ENCODE measurements at regions not wholly inside any gene's neighbourhood (a gene's known extent, or its start where the extent isn't known, plus 50 kb on each side); places are given as distances from the start of the nearest gene placed in this dataset.

DNA sequence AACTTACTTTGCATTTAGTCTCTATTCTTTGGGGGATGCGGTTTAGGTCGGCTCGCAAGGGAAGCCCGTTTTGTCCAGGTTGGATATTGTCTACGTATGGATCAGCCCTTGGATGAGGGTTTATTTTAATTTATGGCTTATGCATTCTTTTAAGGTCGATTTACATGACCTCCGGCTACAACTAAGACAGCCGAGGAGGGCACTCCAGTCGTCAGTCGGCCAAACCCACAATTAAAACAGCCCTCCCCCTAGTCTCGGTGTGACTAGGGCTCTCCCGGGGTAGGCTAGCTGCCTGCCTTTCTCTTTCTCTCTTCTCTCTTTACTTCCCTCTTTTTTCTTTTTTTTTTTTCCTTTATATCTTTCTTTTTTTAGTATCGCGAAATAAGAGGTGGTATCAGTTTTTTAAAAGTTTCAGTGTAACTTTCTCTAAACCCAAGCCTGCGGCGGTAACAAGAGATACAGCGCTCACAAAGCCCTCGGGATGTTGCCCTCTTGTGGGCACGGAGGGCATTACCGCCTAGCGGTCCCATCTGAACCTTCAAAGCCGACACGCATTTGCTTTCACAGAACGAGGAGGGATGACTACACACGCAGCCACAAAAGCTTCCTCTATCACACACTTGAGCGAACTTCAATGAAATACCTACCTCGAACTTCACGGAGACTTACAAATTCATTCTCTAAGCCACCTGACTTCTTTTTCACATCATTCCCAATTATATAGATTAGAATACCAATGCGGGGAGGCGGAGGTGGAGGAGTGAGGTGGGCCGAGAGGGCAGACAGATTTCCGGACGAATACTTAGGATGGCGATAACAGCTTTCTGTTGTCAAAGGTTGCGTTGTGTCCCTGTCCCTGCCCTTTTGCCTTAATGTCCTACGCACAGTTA lies 132.3 kb upstream of the C11orf58 start:
- H3K4me3 ChIP-seq (ENCODE audit: control insufficient read depth, low read depth, low read length) = peak overlapping the region; percentile 9
- peak; percentile 83 for DNase-seq (ENCODE audit: low read depth)
- TF ChIP-seq, protein P1, sequence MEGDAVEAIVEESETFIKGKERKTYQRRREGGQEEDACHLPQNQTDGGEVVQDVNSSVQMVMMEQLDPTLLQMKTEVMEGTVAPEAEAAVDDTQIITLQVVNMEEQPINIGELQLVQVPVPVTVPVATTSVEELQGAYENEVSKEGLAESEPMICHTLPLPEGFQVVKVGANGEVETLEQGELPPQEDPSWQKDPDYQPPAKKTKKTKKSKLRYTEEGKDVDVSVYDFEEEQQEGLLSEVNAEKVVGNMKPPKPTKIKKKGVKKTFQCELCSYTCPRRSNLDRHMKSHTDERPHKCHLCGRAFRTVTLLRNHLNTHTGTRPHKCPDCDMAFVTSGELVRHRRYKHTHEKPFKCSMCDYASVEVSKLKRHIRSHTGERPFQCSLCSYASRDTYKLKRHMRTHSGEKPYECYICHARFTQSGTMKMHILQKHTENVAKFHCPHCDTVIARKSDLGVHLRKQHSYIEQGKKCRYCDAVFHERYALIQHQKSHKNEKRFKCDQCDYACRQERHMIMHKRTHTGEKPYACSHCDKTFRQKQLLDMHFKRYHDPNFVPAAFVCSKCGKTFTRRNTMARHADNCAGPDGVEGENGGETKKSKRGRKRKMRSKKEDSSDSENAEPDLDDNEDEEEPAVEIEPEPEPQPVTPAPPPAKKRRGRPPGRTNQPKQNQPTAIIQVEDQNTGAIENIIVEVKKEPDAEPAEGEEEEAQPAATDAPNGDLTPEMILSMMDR (conservative IDR thresholded peaks at IDR 0.05; ENCODE audit: control insufficient read depth, insufficient read depth, low read depth, low read length) = peak; percentile 97

DNA sequence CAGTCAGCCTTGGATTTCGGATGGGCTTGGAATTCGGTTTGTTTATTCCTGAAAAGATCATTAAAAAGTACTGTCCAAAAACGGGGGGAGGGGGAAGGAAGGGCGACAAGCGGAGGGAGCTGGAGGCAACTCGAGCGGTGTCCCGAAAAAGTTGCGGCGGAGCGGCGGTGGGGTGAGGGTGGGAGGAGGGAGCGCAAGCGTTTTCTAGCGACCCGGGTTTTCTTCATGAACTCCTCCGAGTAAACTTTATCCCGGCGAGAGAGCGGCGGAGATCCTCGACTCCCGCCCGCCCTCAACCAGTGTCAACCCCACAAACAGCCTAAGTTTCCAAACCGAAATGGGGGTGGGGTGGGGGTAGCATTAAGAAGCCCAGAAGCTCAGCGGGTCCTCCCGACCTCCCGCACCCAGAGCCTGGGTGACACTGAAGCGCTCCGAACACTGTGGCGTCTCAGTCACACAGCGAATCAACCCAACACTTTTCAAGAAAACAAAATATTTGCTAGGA lies 133.0 kb upstream of the C11orf58 start:
- TF ChIP-seq, protein P1 (conservative IDR thresholded peaks at IDR 0.05; ENCODE audit: control insufficient read depth, insufficient read depth, low read depth, low read length) = no peak
- no peak for DNase-seq (ENCODE audit: low read depth)
- peak overlapping the region; percentile 23 for H3K4me3 ChIP-seq (ENCODE audit: control insufficient read depth, low read depth, low read length)

DNA sequence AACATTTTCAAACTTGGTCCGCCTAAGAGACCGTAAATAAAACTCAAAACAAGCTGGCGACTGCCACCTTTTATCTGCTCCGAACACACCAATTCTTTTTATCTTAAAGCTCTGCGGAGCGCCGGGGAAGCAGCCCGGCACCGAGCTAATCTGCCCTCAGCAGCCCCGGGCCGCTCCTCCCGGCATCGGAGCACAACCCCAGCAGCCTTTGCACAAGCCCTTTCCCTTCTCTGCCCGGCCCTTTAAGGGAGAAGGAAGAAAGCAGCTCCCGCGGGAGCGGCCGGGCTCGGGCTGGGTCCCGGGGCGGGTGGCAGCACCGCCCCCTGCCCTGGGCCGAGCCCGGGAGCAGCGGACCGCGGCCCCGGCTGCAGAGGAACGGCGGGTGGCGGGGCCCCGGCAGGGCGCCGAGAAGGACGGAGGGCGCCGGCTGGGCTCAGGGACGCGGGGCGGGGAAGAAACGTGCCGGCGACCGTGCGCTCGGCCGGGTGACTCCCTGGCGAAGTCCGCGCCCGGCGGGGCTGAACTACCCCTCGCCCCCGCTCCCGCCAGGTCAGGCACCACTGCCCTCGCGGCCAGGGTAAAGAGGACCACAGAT lies 133.6 kb upstream of the C11orf58 start:
- H3K4me3 ChIP-seq (ENCODE audit: control insufficient read depth, low read depth, low read length) = peak overlapping the region; percentile 23
- DNase-seq (ENCODE audit: low read depth) = no peak

DNA sequence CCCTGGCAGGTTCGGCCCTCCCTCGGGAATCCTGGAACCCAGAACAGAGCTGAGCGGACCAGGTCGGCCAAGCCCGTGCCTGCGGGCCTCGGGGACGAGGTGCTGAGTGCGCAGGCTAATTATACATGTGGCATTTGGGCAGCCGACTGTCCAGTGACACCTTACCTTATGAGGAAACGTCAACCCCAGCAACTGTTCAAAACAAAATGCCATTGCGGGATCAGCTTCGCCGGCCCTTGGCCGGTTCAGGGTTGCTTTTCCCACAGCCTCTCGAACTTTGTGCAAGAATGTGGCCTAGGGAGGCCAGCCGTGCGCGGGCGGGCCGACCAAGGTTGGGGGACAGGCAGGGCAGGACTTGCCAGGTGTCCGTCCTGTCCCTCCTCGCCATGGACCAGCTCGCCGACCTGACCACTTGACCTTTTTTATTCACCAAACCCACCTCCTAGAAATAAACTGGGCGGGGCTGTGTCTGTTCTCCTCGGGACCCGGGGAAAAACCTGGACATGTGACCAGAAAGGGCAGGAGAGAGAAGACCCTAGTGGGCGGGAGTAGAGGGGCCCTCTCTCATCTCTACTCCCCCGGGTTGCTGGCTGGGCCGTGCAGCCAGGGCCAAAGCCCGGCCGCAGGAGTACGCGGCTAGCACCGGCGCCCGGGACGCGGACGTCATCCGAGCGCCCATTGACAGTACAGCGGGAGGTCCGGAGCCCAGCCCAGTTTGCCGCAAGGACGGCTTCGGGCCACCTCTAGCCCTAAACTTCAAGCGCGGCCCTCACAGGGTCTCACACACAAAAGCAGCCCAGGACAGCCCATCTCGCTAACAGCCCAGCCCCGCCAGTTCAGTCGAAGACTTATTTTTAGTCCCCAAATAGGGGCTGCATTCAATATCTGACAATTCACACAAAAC lies 134.3 kb upstream of the C11orf58 start:
- TF ChIP-seq, protein P1 (conservative IDR thresholded peaks at IDR 0.05; ENCODE audit: control insufficient read depth, insufficient read depth, low read depth, low read length) = no peak

More for the DNA sequence above, 133.6 kb upstream of the C11orf58 start:
- TF ChIP-seq, protein P1 (conservative IDR thresholded peaks at IDR 0.05; ENCODE audit: control insufficient read depth, insufficient read depth, low read depth, low read length) = no peak

DNA sequence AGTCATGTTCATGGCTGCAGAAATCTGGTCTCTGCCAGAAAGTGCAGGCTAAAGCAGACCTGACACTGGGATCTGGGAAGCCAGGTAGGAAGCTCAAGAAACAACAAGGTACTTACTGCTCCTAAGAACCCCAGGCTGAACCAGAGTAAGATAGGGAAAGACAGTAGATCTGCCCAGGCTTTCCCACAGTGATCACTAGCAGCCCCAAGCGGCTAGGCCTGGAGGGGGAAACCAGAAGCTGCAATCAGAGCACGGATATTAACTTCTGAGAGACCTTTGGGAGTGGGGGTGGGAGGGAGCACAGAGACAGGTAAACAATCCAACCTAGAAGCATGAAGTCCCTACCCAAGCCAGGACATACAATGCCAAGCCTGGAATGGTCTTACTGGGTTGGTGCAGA lies 135.2 kb upstream of the C11orf58 start:
- TF ChIP-seq, protein P1 (conservative IDR thresholded peaks at IDR 0.05; ENCODE audit: control insufficient read depth, insufficient read depth, low read depth, low read length) = no peak
- no peak overlapping the region for H3K4me3 ChIP-seq (ENCODE audit: control insufficient read depth, low read depth, low read length)
- DNase-seq (ENCODE audit: low read depth) = no peak

More for the DNA sequence above, 134.3 kb upstream of the C11orf58 start:
- peak overlapping the region; percentile 19 for H3K4me3 ChIP-seq (ENCODE audit: control insufficient read depth, low read depth, low read length)
- no peak for DNase-seq (ENCODE audit: low read depth)

DNA sequence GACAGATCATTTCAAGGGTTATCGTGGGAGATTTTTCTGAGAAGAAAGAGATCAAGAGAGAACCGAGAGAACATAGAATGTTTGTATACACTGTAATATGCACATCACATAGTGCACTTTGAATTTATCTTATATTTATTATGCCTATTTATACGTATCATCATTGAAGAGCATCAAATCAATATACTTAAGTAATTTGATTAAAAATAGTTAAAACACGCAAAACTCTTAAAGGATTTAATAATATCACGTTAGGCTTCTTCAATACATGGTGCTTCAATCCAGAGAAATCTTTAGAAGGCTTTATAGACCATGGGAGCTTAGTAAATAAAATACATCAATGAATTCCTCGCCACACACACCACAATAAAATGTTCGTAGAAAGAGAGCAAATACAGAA lies 139.5 kb upstream of the C11orf58 start:
- no peak for DNase-seq (ENCODE audit: low read depth)
- TF ChIP-seq, protein P1 (conservative IDR thresholded peaks at IDR 0.05; ENCODE audit: control insufficient read depth, insufficient read depth, low read depth, low read length) = no peak
- no peak overlapping the region for H3K4me3 ChIP-seq (ENCODE audit: control insufficient read depth, low read depth, low read length)

Measured in fibroblast of mammary gland (primary cell).